Medulla oblongata (tissue), 1 donor: ENCODE measurements at regions not wholly inside any gene's neighbourhood (a gene's known extent, or its start where the extent isn't known, plus 50 kb on each side); places are given as distances from the start of the nearest gene placed in this dataset.

Source experiments
- DNase-seq: peaks from one replicate; pipeline ENCODE4 v3.0.0-alpha.2; 2015; ENCODE audit errors: extremely low spot score

DNA sequence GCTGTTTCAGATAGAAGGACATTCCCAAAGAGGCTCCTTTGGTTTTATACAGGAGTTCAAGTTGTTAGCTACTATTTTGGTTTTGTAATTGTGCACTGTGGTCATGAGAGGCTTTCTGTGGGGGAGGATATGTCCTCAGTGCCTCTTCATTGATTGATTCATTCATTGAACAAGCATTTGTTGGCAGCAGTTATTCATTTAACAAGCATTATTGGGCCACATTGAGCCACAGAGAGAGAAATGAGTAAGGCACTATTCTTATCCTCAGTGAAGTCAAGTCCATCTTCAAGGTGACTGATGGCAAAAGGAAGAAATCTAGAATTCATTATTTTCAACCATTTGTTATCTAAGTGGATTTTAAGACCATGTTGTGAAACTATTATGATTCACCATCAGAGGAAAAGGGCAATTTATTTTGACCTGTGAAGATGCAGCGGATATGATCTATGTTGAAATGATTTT lies 697.2 kb upstream of the CITED2 start:
- DNase-seq: no peak

DNA sequence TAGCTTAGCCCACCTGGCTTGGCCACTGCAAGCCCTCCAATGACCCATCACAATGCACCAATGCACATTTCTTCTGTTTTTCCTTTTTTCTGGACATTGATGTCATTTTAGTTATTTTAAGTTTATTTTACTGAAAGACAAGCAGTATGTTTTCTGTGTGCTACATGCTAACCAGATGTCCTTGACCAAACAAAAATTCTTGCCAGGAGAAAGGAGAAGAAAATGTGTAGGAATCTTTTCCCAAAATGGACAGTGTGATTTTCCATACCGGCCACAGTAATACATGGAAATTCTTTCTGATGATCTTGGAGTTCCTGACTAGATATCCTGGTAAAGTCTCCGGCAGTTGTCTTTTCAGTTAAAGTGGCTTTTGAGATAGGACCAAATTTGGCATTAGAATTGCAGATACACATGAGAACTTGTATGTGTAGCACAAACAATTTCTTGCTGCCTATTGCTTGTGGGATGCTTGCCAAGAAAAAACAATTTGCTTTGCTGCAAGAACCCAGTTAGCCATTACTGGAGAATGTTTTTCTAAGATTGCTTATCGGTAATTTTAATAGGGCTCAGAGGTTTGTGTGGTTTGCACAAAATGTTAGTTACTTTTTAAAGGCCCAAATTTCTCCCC lies 696.5 kb upstream of the CITED2 start:
- DNase-seq: no peak

DNA sequence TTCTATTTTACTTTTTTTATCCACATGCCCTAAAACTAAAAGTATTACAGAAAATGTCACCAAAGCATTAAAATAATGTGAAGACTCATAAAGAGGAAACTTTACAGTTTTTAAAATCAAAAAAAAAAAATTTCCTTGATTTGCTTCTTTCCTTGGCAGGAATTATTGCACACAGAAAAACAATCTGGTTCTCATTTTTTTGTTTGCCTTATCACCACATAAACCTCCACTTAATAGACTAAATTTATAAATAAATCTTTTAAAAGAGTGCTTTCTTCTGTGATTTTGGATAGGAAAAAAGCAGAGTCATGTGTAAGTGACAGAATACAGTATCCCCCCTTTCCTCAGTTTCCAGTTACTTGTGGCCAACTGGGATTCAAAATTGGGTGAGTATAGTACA lies 695.1 kb upstream of the CITED2 start:
- DNase-seq: no peak

DNA sequence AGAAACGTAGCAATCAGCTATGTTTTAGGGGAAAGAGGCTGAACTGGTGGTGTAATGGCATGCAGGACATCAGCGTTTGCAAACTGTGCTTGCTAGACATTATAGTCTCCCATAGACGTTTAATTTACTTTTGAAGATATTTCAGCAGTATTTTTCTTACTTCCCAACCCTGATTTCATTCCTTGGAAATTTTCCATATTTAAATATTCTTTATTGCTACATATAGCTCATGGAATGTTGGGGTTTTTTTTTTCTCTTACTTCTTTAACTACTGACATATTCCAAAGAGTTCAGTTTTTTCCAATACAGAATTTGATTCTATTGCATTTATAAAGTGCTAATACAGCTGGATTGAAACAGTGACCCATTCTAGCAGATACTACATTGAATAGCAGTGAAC lies 694.4 kb upstream of the CITED2 start:
- no peak for DNase-seq

DNA sequence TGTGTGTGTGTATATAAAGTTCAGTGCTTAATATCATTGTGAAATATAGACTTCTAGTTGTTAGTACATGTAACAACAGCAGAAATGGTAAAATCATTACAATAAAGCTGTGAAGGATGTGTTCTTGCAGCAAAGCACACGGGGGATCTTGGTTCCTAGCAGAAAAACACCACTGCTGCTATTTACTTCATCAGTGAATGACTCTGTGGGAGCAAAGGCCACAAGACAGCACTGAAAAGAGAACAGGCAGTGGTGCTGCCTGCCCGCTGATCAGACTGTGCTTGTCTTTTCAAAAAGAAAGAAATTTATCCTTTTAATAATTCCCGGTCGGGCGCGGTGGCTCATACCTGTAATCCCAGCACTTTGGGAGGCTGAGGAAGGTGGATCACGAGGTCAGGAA lies 689.9 kb upstream of the CITED2 start:
- no peak for DNase-seq

DNA sequence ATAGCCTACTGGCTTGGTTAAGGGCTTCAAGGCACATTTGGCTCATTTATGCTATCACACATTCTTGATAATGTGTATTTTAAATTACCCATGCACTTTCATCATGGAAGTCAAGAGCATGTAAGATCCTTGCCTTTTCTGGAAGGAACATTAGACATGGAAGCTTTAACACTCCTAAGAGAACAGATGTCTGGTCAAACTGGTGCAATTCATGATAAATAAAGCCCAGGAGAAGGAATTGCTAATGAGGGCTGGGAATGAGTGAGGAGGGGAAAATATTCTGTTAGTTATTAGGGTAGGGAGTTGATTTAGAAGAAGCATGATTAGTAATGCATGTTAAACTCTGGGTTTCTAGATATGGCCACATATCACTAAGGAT lies 688.6 kb upstream of the CITED2 start:
- DNase-seq: no peak

DNA sequence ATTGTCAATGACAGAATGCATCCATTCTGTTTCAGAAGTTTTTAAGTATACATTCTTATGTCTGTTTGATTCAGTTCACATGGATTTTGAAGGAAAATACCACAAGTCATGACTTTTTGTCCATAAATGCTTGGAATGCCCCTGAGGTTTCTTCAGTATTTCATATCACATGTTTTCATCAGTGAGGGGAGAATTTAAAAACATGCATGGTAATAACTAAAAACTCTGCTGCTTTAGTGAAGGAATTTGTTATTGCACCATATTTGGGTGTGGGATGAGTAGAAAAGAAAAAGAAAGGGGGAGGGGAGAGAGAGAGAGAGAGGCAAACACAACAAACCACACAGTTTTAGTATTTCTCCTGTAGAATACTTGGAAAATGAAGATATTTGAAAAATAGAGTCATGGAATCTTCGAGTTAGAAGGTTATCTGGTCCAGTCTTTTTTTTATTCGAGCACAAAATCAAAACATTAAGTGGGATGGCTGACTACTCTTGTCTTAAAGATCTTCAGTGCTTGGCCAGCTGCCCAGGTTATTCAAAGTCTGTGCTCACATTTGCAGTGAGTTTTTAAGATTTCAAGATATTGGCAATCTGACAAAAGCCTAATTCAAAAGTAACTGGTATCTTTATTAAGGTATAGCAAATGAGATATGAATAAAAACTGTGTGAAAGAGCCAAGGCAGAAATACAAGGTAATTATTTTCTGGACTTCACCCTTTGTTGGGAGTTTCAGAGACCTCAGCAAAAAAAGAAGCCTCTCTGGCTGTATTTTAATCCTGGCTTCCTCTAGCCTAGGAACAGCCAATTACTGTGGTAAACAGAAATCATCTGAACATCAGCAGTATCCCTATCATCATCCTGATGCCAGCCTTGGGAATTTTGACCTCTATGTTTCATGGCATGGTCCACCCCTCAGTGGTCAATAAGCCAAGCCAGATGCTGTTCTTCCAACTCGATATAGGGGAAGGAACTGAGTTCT lies 687.9 kb upstream of the CITED2 start:
- DNase-seq: no peak

DNA sequence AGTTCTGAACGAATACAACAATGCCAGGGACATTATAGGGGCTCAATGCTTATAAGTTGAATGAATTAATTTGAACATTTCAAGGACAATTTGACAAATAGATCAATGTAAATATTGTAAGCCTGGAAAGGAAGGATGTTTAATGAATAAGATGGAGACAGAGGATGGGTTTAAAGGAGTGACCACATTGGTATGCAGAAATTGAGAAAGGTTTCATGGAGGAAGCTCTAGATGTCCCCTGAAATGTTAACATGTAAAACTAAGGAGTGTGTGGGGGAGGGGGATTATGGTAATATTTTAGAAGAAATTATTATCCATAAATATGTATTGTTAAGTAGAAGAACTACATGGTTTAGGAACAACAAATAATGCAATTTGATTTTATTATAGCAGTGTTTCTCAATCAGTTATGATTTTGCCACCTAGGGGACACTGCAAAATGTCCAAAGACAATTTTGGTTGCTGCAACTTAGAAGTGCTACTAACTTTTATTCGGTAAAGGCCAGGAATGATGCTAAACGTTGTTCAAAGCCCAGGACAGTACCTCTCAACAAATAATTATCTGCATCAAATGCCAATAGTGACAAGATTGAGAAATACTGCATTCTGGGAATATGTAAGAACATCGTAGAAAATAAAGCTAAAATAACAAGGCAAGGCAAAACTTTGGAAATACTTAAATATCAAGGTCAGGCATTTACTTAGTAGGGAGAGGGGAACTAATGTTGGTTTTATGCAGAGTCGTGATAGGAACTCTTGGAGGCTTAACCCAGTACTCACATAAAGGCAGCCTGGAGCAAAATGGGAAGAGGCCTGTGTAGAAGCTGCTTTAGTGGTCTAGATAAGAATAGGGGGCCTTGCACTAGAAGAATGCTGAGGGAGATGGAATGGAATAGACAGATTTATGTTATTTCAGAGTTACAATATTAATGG lies 686.9 kb upstream of the CITED2 start:
- DNase-seq: no peak

DNA sequence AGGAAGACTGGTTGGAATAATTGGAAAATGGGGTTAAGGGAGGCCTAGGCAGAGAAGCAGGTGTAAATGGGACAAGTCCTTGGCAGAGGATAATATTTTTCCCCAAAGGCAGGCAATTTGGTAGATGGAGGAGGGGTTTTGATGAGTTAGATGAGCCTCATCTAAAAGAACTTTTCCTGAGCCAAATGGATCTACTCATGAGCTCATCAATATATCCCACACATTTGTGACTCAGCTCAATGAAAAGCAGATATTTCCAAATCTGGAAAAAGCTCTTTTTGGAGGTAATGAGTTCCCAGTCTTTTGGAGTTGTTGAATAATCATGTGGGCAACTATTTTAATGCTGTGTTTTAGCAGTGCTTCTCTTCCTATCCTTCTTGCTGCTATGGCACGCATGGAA lies 685.5 kb upstream of the CITED2 start:
- no peak for DNase-seq

DNA sequence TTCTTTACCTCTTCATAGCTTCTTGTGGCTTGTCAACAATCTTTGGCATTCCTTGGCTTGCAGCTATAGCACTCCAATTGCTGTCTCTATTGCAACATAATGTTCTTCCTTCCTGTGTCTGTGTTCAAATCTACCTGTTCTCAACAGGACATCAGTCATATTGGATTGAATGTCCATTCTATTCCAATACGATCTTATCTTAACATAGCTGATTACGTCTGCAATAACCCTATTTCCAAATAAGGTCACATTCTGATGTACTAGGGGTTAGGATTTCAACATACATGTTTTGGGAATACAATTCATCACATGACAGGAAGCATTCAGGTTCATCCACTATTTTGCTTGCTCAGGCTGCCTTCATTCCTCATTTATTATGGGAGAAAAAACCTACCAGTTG lies 684.4 kb upstream of the CITED2 start:
- no peak for DNase-seq

DNA sequence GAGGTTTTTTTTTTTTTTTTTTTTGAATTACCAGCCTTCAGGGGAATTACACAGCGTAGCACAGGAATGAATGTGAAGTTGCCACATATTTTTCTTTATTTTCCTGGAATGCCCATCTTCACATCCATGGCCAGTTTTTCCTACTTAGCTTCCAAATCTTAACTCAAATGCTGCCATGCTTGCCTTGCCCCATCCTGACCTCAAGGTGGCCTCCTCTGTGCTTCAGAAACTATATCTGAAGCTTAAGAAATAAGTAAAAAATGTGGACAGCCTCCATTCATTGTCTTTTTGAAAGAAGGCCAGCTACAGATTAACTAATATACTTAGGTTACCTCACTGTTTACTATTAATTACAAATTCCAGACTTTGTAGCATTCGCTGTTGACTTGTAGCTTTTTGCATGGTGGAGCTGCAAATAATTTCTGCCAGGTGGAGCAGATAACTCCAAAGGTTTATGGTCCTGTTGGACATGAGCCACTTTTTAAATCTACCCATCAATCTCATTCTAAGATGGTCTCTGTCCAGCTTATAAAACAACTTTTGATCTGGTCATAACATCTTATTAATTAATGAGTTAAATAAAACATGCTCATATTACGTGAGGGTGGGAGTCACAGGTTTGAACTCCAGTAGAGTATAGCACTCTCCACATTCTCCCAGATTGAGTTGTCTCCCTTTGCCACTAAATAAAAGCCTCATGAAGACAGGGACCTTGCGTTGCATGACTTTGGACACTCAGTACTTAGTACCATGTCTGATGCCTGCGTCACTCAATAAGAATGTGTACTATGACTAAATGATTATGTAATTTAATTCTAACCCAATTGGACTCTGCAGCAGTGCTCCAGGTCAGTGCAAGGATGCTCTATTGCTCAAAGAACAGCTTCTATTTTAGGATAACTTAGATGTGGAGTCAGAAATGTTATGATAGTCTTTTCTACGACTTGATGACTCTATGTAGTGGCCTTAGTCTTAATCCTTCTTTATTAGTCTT lies 678.6 kb upstream of the CITED2 start:
- DNase-seq: no peak

DNA sequence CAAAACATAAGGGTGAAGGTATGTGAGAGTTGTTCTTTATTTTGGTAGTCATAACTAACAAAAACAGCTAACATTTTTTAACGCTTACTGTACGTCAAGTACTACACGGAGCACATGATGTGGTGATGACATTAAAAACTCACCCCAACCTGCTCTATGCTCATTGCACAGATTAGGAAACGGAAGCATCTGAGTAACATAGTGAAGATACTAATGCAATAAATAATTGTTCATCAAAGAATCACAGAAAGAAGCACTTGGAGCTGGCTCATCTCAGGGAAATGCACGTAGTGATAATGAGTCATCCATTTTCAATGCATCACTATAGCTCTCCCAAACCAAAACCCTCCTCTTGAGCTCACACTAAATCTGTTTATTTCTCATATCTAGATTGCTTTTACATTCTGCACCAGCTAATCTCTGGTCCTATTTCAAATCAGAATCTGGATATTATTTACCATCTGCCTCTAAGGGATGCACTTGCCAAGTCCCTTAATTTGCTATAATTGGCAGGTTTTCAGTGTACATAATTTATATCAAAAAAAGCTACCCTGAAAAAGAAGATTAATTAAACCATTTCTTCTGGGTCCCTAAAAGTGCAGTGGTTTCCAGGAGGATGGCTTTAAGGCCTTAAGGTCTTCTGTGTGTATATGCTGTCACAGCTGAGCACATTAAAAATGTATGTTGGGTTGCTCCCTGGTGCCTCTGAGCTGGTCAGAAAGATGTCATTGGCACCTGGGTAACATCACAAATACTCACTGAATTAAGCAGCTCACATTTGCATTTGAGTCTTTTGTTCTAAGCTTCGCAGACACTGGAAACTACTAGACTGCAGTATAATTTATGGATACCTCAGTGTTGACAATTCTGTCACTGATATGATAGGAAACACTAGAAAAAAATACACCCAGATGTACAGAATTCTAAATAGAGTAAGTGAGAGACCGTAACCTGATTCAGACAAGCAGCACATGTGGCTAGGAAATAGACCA lies 677.4 kb upstream of the CITED2 start:
- DNase-seq: no peak

DNA sequence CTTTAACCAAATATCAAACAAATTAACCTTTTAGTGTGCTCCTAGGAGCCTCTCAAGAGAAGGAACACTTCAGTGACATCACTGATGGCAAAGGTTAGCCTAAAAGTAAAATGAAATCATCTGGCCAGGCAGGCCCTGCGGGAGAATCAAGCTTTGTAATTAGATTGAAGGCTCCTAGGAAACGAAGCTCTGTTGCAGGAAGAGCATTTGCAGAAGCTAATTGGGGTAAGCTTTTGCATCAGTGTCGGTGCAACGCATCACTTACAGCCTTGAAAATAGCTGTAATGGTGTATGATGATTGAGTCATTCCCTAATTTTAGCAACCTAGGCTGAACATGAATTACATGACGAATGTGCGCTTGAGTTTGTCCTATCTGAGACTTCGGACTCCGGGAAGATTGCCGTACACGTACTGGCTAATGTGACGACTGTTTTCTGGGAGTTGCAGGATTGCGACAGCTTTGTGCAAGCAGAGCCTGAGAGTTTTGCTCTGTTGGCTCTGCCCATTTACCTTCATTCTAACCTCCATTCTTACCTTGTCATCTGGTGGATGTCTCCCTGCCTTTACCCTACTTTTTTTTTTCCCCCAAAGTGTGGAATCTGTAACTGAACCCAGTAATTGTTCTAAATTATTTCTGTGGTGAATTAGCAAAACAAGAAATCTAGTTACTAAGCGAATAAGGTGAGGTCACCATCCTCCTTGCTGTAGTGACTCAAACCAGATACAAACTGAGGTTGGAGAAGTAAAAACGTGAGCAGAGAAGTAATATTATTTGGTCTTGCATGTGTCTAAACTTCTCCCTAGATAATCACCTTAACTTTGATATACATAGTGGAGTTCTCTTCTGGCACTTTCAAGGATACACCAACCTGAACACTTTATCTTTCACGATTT lies 675.9 kb upstream of the CITED2 start:
- DNase-seq: no peak

DNA sequence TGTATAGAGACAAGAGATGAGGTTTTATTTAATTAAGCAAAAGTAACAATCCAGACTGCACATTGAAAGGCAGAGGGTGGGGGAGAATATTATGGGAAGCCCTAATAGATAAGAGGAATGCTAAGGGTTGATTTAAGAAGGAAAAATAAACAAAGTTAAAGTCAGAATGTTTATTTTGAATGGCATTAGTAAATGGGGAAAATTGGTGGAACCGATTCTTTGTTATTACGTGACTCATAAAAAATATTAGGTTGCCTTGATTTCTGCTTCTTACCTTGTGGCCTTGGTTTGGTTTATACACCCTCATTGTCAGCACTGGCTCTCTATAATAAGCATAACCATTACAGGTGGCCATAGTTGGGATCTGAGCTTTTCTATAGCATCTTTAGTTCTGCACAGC lies 674.8 kb upstream of the CITED2 start:
- no peak for DNase-seq

DNA sequence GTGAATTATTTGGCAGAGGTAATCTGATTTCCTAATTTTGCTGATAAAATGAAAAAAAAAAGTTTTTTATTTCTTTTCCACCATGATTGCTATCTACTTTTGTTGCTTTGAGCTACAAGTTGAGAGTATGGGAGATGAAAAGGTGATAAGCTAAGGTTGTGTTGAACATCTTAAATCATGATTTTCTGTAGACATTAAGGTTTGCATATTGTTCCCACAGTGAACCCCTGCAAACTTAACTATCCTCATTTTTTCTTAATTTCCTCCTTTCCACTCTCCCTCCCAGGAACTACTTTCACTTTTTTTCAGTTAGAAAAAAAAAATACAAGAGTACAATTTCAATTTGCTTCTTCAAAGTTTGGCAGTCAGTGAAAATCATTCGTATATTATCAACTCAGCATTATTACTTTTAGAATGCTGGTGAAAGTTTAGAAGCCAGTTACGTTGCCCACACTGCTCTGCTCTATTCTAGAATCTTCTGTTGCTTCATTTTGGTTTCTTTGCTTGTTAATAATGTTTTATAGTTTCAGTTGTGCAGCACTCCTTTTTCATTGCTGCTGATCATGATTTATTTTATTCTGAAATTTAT lies 673.8 kb upstream of the CITED2 start:
- DNase-seq: no peak

DNA sequence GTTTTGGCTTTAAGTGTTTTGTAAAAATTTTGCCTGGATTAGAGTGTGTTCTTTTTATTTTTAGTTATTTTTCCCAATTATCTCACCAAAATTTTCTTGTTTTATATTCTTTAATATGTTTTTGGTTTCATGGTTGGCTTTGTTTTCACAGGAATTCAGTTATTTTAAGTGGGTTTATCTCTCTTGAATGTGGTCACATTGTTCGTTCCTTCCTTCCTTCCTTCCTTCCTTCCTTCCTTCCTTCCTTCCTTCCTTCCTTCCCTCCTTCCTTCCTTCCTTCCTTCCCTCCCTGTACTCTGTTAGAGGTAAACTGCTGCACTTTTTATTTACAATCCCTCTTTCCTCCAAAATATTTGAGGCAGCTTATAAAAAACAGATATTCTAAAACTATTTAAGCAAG lies 672.9 kb upstream of the CITED2 start:
- DNase-seq: no peak

DNA sequence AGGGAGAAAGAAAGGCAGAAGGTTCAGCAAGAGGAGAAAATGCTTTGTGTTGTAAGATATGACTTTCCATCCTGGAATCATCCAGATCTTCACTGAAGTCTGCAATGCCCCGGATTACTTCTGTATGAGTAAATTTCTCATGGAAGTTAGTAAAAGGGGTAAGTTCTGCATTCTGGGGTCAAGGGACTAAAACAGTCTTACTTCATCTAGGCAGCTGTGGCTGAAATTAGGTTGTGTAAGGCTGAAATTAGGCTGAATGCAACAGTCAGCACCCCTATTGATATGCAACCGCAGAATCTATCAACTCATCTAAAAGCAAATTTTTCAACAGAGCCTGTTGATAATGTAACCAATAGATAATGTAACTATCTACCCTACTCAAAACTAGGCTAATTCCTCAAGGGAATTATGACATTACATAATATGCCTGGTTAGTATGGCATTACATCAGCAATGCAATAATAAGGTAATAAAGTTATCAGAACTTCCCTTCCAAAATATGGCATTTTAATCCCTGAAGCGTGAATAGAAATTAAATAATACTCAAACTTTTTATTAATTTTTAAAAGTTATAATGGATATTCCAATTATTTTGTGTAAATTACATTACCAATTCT lies 671.7 kb upstream of the CITED2 start:
- DNase-seq: no peak

DNA sequence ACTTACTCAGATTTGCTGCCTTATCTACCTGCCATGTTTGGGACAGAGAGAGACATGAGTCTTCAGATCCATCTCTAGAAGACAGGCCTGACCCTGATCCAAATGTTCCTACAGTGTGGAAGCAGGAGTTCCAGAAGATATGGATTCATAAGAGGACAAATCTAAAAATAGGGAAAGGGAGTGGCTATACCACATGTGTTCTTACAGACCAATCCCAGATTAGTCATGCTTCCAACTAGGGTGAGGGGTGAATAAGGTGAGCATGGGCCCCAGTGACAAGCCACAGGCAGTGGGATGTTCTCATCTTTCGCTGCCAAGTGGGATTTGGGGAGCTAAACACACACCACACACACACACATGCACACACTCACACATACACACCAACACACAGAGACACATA lies 670.7 kb upstream of the CITED2 start:
- no peak for DNase-seq
